Endodermal cell (in vitro differentiated cells): ENCODE measurements at regions not wholly inside any gene's neighbourhood (a gene's known extent, or its start where the extent isn't known, plus 50 kb on each side); places are given as distances from the start of the nearest gene placed in this dataset.

Experiments
- DNase-seq: peaks from one replicate; pipeline ENCODE4 v3.0.0-alpha.2; 2017
- H3K27ac ChIP-seq: 2 replicates; pipeline ENCODE4 v1.5.1; 2013; ENCODE audit warnings: mild to moderate bottlenecking, low read depth, low read length, moderate library complexity
- H3K27me3 ChIP-seq: 2 replicates; pipeline ENCODE4 v1.6.1; 2013; ENCODE audit warnings: mild to moderate bottlenecking, low read length, moderate library complexity; ENCODE audit not compliant: insufficient read depth, control insufficient read depth, poor library complexity, severe bottlenecking
- H3K36me3 ChIP-seq: 2 replicates; pipeline ENCODE4 v1.7.0; 2013; ENCODE audit warnings: mild to moderate bottlenecking, low read length, moderate library complexity; ENCODE audit not compliant: control insufficient read depth, insufficient read depth
- H3K4me1 ChIP-seq: one replicate; pipeline ENCODE4 v1.7.0; 2013; ENCODE audit warnings: low read length; ENCODE audit not compliant: control insufficient read depth, insufficient read depth
- H3K4me3 ChIP-seq: 2 replicates; pipeline ENCODE4 v1.5.1; 2013; ENCODE audit warnings: mild to moderate bottlenecking, low read length, moderate library complexity
- H3K9ac ChIP-seq: 2 replicates; pipeline ENCODE4 v1.6.1; 2013; ENCODE audit warnings: mild to moderate bottlenecking, low read length, moderate library complexity; ENCODE audit not compliant: poor library complexity, severe bottlenecking; ENCODE audit errors: extremely low read depth
- H3K9me3 ChIP-seq: 2 replicates; pipeline ENCODE4 v1.6.1; 2013; ENCODE audit warnings: mild to moderate bottlenecking, low read length, moderate library complexity; ENCODE audit not compliant: control insufficient read depth
- H3K27ac Mint-ChIP-seq: 2 replicates; pipeline ENCODE4 v1.8.0; 2020; ENCODE audit warnings: mixed read lengths
- H3K27me3 Mint-ChIP-seq: 2 replicates; pipeline ENCODE4 v1.8.0; 2021; ENCODE audit warnings: mild to moderate bottlenecking, mixed read lengths; ENCODE audit not compliant: insufficient read depth
- H3K36me3 Mint-ChIP-seq: 2 replicates; pipeline ENCODE4 v1.8.0; 2020; ENCODE audit warnings: low read depth, mixed read lengths
- H3K4me1 Mint-ChIP-seq: 2 replicates; pipeline ENCODE4 v1.8.0; 2020; ENCODE audit warnings: mixed read lengths
- H3K4me3 Mint-ChIP-seq: 2 replicates; pipeline ENCODE4 v1.8.0; 2020; ENCODE audit warnings: mild to moderate bottlenecking, moderate library complexity, mixed read lengths
- H3K9me3 Mint-ChIP-seq: 2 replicates; pipeline ENCODE4 v1.8.0; 2020; ENCODE audit warnings: mild to moderate bottlenecking, mixed read lengths
- WGBS, 2 experiments: methylation state at CpG; one replicate each; pipeline versions ENCODE4 v1.1.5 to v1.1.7; 2013; ENCODE audit warnings: missing lambda C conversion rate in 2 of 2, mixed read lengths in 1 of 2; ENCODE audit not compliant: insufficient coverage in 1 of 2, insufficient read length in 1 of 2; 5-methylcytosine and 5-hydroxymethylcytosine counted together
- TF ChIP-seq, protein P1 (sequence below): fragments of 200-600 bp; sonication (generic); conservative IDR thresholded peaks from 2 replicates; pipeline ENCODE4 v1.5.0; 2021; ENCODE audit warnings: antibody characterized with exemption, mild to moderate bottlenecking

GRCh38 chr7:136228171-136228570 lies 251.0 kb upstream of the MTPN start:
- H3K4me3 Mint-ChIP-seq, result no peak overlapping the region
- Histone ChIP-seq H3K4me1 (no peaks in the 10 kb centered on the region), H3K36me3 (no peaks in the 10 kb centered on the region), H3K27me3 (no peaks in the 10 kb centered on the region), H3K9ac (no peak overlapping the region), H3K9me3 (peaks cover 7% of the 10 kb centered on the region), H3K27ac (no peak overlapping the region), H3K4me3 (no peak overlapping the region)
- 100% methylated on average over 3 of the region's 3 CpGs; no CpG with 5 or more reads in 1 of the 2 experiments for WGBS, 2 experiments
- H3K4me1 Mint-ChIP-seq, result no peaks in the 10 kb centered on the region
- H3K36me3 Mint-ChIP-seq, result no peaks in the 10 kb centered on the region
- H3K27me3 Mint-ChIP-seq, result no peaks in the 10 kb centered on the region
- peaks cover 4% of the 10 kb centered on the region for H3K9me3 Mint-ChIP-seq
- no peak for DNase-seq
- H3K27ac Mint-ChIP-seq, result no peak overlapping the region
- TF ChIP-seq, protein P1, sequence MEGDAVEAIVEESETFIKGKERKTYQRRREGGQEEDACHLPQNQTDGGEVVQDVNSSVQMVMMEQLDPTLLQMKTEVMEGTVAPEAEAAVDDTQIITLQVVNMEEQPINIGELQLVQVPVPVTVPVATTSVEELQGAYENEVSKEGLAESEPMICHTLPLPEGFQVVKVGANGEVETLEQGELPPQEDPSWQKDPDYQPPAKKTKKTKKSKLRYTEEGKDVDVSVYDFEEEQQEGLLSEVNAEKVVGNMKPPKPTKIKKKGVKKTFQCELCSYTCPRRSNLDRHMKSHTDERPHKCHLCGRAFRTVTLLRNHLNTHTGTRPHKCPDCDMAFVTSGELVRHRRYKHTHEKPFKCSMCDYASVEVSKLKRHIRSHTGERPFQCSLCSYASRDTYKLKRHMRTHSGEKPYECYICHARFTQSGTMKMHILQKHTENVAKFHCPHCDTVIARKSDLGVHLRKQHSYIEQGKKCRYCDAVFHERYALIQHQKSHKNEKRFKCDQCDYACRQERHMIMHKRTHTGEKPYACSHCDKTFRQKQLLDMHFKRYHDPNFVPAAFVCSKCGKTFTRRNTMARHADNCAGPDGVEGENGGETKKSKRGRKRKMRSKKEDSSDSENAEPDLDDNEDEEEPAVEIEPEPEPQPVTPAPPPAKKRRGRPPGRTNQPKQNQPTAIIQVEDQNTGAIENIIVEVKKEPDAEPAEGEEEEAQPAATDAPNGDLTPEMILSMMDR, result no peak

GRCh38 chr7:136214356-136214755 lies 237.2 kb upstream of the MTPN start:
- H3K36me3 Mint-ChIP-seq, result no peaks in the 10 kb centered on the region

GRCh38 chr7:136213012-136213411 lies 235.9 kb upstream of the MTPN start:
- Histone ChIP-seq H3K36me3 (no peaks in the 10 kb centered on the region), H3K9ac (no peak overlapping the region), H3K27me3 (no peaks in the 10 kb centered on the region), H3K4me3 (no peak overlapping the region), H3K4me1 (no peaks in the 10 kb centered on the region), H3K27ac (no peak overlapping the region), H3K9me3 (peaks cover 4% of the 10 kb centered on the region)
- 90 to 96% methylated on average over 2 to 12 of the region's 12 CpGs for WGBS, 2 experiments
- Mint-ChIP-seq H3K9me3 (peaks cover 5% of the 10 kb centered on the region), H3K27me3 (no peaks in the 10 kb centered on the region), H3K27ac (no peak overlapping the region), H3K4me1 (peaks cover 1% of the 10 kb centered on the region), H3K36me3 (no peaks in the 10 kb centered on the region), H3K4me3 (no peak overlapping the region)
- TF ChIP-seq, protein P1, result no peak
- DNase-seq, result no peak

More at GRCh38 chr7:136214356-136214755, 237.2 kb upstream of the MTPN start:
- peaks cover 4% of the 10 kb centered on the region for H3K9me3 ChIP-seq
- H3K27ac ChIP-seq, result no peak overlapping the region
- no peak overlapping the region for H3K4me3 ChIP-seq
- no peak overlapping the region for H3K9ac ChIP-seq
- no peak for DNase-seq
- H3K27ac Mint-ChIP-seq, result no peak overlapping the region
- H3K27me3 ChIP-seq, result no peaks in the 10 kb centered on the region
- no peaks in the 10 kb centered on the region for H3K4me1 ChIP-seq
- H3K9me3 Mint-ChIP-seq, result peaks cover 5% of the 10 kb centered on the region
- no peaks in the 10 kb centered on the region for H3K27me3 Mint-ChIP-seq
- TF ChIP-seq, protein P1, result peak; percentile 62
- WGBS, 2 experiments, result 78% methylated on average over 1 of the region's 1 CpG; no CpG with 5 or more reads in 1 of the 2 experiments
- no peak overlapping the region for H3K4me3 Mint-ChIP-seq
- H3K36me3 ChIP-seq, result no peaks in the 10 kb centered on the region
- H3K4me1 Mint-ChIP-seq, result peaks cover 9% of the 10 kb centered on the region
